Activated CD8-positive, alpha-beta memory T cell treated with anti-CD3 and anti-CD28 coated beads, Interleukin-2, amount 10 ng/mL, durations not matched to agents 7 days and 5 days (primary cell): ENCODE measurements at regions not wholly inside any gene's neighbourhood (a gene's known extent, or its start where the extent isn't known, plus 50 kb on each side); places are given as distances from the start of the nearest gene placed in this dataset.

Source experiments
- ATAC-seq: fragments of 150-1000 bp; cut with Tn5 transposase; one replicate; pipeline ENCODE4 v1.10.0; 2021; ENCODE audit warnings: moderate library complexity
- CTCF ChIA-PET: fragments of 350-600 bp; sonication (Branson Sonifier 250); formaldehyde crosslinking; loops from one replicate; lab custom pipeline; 2021; ENCODE audit warnings: antibody characterized with exemption; lab: Charles Lee
- DNase-seq: peaks from one replicate; pipeline ENCODE4 v3.0.0-alpha.2; 2020
- H3K27ac Mint-ChIP-seq: one replicate; pipeline ENCODE4 v1.8.0; 2021; ENCODE audit warnings: mild to moderate bottlenecking, mixed read lengths
- H3K27me3 Mint-ChIP-seq: one replicate; pipeline ENCODE4 v1.8.0; 2021; ENCODE audit warnings: mixed read lengths
- H3K36me3 Mint-ChIP-seq: one replicate; pipeline ENCODE4 v1.8.0; 2021; ENCODE audit warnings: mild to moderate bottlenecking, mixed read lengths
- H3K4me1 Mint-ChIP-seq: one replicate; pipeline ENCODE4 v1.8.0; 2021; ENCODE audit warnings: mixed read lengths
- H3K4me3 Mint-ChIP-seq: one replicate; pipeline ENCODE4 v1.8.0; 2021; ENCODE audit warnings: mild to moderate bottlenecking, moderate library complexity, mixed read lengths
- H3K9me3 Mint-ChIP-seq: one replicate; pipeline ENCODE4 v1.8.0; 2022; ENCODE audit warnings: low read depth, mixed read lengths

DNA sequence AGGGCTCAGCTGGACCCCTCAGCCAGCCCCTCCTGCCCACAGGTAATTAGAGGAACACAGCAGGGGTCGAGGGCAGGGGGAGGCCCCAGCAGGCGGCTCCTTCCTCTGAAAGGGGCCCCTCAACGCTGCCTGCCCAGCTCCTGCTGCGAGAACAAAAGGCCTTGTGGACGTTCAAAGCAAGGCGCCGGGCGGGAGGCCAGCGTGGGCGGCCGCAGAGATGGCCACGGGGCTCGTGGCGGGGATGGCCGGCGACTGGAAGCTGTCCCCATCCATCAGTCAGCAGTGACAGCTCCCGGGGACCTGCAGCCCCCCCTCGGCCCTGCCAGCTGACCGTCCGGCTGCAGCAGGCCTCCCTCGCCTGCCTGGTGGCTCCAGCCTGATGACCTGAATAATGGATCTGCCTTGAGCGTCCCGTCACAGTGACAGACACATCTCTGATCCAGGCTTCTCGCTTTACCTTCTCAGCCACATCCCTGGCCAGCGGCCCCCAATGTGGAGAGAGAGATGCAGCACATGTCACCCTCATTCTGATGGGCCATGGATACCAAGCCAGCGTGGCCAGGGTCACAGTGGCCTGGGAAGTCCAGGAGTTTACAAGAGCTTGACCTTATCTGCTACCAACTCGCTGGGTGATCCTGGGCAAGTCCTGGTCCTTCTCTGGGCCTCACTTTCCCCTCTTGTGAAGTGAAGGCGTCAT is 159.3 kb downstream of the MN1 start:
- CTCF ChIA-PET, result no interaction called here
- Mint-ChIP-seq H3K36me3 (no peaks in the 10 kb centered on the region), H3K9me3 (no peaks in the 10 kb centered on the region), H3K27me3 (no peaks in the 10 kb centered on the region), H3K4me1 (no peaks in the 10 kb centered on the region), H3K4me3 (no peak overlapping the region), H3K27ac (no peak overlapping the region)
- no peak for ATAC-seq
- no peak for DNase-seq

GRCh38 chr22:27643907-27644306 is 157.6 kb downstream of the MN1 start:
- Mint-ChIP-seq H3K27me3 (no peaks in the 10 kb centered on the region), H3K27ac (no peak overlapping the region), H3K4me3 (no peak overlapping the region), H3K9me3 (peaks cover under 1% of the 10 kb centered on the region), H3K4me1 (no peaks in the 10 kb centered on the region), H3K36me3 (no peaks in the 10 kb centered on the region)
- no peak for DNase-seq
- CTCF ChIA-PET, result no interaction called here
- no peak for ATAC-seq

DNA sequence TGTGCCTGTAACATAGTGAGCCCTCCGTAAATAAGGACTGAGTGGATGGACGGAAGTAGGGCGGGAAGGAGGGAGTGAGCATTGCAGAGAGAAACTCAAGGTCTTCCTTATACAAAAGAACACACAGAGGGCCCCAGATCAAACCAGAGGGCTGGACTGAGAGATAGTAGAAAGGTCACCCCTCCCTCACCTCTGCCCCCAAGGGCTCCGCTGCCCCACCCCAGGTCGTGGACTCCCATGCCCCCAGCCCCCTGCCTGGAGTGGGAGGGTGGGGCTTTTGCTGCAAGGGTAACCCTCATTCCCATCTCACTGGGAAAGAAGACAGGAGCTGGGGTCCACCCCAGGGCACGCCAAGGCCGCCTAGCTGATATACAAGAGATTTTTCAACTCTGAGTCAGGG is 157.0 kb downstream of the MN1 start:
- no peaks in the 10 kb centered on the region for H3K36me3 Mint-ChIP-seq
- CTCF ChIA-PET, result no interaction called here

DNA sequence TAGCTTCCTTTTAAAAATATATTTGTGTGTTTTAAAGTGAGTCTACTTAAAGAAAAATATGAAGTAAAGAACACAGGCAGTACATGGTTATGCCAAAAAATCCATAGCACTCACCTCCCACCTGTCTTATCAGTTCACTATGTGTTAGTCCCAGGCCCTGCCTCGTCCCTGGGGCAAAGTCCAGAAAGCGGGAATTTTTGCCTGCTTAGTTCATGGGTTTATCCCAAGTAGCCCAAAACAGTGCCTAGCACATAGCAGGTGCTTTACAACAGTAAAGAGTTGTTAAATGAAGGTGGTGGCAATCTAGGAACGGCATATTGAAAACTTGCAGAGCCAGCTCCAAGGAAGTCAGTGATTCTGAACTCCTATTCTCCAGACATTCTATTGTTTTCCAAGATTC is 154.0 kb downstream of the MN1 start:
- no peaks in the 10 kb centered on the region for H3K27me3 Mint-ChIP-seq
- CTCF ChIA-PET, result no interaction called here
- ATAC-seq, result no peak
- no peaks in the 10 kb centered on the region for H3K36me3 Mint-ChIP-seq
- H3K9me3 Mint-ChIP-seq, result peaks cover 3% of the 10 kb centered on the region
- H3K27ac Mint-ChIP-seq, result no peak overlapping the region
- DNase-seq, result no peak
- no peak overlapping the region for H3K4me3 Mint-ChIP-seq
- H3K4me1 Mint-ChIP-seq, result no peaks in the 10 kb centered on the region

More for the DNA sequence above, 157.0 kb downstream of the MN1 start:
- H3K27me3 Mint-ChIP-seq, result no peaks in the 10 kb centered on the region
- no peak for ATAC-seq
- peaks cover 3% of the 10 kb centered on the region for H3K9me3 Mint-ChIP-seq
- H3K27ac Mint-ChIP-seq, result no peak overlapping the region
- H3K4me3 Mint-ChIP-seq, result no peak overlapping the region
- DNase-seq, result no peak
- no peaks in the 10 kb centered on the region for H3K4me1 Mint-ChIP-seq

DNA sequence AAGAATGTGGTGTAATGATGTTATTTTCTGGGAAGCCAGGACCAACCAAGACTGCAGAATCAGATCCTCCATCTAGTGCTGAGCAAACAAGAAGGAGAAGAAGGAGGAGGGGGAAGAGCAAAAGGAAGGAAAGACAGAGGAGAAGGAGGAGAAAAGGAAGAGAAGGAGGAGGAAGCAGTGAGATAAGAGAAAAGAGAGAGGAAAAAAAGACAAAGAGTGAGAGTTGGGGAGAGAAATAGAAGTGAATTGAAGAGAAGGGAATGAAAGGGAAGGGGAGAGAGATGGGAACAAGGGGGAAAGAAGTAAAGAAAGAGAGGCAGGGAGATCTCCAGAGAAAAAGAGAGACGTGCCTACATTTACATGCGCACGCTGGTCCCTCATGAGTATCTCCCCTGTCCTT is 153.5 kb downstream of the MN1 start:
- CTCF ChIA-PET, result no interaction called here
- no peak overlapping the region for H3K4me3 Mint-ChIP-seq
- no peak for DNase-seq
- no peaks in the 10 kb centered on the region for H3K4me1 Mint-ChIP-seq
- no peak overlapping the region for H3K27ac Mint-ChIP-seq
- H3K36me3 Mint-ChIP-seq, result no peaks in the 10 kb centered on the region
- no peaks in the 10 kb centered on the region for H3K27me3 Mint-ChIP-seq
- peaks cover 3% of the 10 kb centered on the region for H3K9me3 Mint-ChIP-seq
- ATAC-seq, result no peak

DNA sequence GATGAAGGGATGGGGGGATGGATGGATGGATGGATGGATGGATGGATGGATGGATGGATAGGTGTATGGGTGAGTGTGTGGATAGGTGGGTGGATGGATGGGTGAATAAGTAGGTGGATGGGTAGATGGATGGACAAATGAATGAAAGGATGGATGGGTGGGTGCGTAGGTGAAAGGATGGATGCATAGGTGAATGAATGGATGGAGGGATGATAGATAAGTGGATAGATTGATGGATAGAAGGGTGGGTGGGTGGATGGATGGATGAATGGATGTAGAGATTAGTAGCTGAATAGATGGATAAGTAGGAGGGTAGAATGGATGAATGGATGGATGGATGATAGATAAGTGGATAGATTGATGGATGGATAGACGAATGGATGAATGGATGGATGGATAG is 152.7 kb downstream of the MN1 start:
- DNase-seq, result no peak
- no peaks in the 10 kb centered on the region for H3K27me3 Mint-ChIP-seq
- H3K9me3 Mint-ChIP-seq, result peaks cover 6% of the 10 kb centered on the region
- H3K4me1 Mint-ChIP-seq, result no peaks in the 10 kb centered on the region
- H3K36me3 Mint-ChIP-seq, result no peaks in the 10 kb centered on the region
- no peak for ATAC-seq
- H3K4me3 Mint-ChIP-seq, result no peak overlapping the region
- H3K27ac Mint-ChIP-seq, result no peak overlapping the region
- CTCF ChIA-PET, result no interaction called here

GRCh38 chr22:27650572-27650971 is 151.0 kb downstream of the MN1 start:
- ATAC-seq (no peak), DNase-seq (no peak)
- Mint-ChIP-seq H3K9me3 (peaks cover 6% of the 10 kb centered on the region), H3K4me3 (no peak overlapping the region), H3K27me3 (no peaks in the 10 kb centered on the region), H3K4me1 (no peaks in the 10 kb centered on the region), H3K36me3 (no peaks in the 10 kb centered on the region), H3K27ac (no peak overlapping the region)
- CTCF ChIA-PET, result no interaction called here

GRCh38 chr22:27650985-27651384 is 150.6 kb downstream of the MN1 start:
- H3K4me3 Mint-ChIP-seq, result no peak overlapping the region
- H3K27ac Mint-ChIP-seq, result no peak overlapping the region
- DNase-seq, result no peak
- CTCF ChIA-PET, result no interaction called here
- peaks cover 6% of the 10 kb centered on the region for H3K9me3 Mint-ChIP-seq
- no peaks in the 10 kb centered on the region for H3K36me3 Mint-ChIP-seq
- no peaks in the 10 kb centered on the region for H3K27me3 Mint-ChIP-seq
- H3K4me1 Mint-ChIP-seq, result no peaks in the 10 kb centered on the region
- ATAC-seq, result no peak

GRCh38 chr22:27651486-27651885 is 150.1 kb downstream of the MN1 start:
- no peaks in the 10 kb centered on the region for H3K36me3 Mint-ChIP-seq
- no peak overlapping the region for H3K27ac Mint-ChIP-seq
- peaks cover 6% of the 10 kb centered on the region for H3K9me3 Mint-ChIP-seq
- ATAC-seq, result no peak
- no peak overlapping the region for H3K4me3 Mint-ChIP-seq
- CTCF ChIA-PET, result no interaction called here
- no peaks in the 10 kb centered on the region for H3K4me1 Mint-ChIP-seq
- no peaks in the 10 kb centered on the region for H3K27me3 Mint-ChIP-seq
- DNase-seq, result no peak

DNA sequence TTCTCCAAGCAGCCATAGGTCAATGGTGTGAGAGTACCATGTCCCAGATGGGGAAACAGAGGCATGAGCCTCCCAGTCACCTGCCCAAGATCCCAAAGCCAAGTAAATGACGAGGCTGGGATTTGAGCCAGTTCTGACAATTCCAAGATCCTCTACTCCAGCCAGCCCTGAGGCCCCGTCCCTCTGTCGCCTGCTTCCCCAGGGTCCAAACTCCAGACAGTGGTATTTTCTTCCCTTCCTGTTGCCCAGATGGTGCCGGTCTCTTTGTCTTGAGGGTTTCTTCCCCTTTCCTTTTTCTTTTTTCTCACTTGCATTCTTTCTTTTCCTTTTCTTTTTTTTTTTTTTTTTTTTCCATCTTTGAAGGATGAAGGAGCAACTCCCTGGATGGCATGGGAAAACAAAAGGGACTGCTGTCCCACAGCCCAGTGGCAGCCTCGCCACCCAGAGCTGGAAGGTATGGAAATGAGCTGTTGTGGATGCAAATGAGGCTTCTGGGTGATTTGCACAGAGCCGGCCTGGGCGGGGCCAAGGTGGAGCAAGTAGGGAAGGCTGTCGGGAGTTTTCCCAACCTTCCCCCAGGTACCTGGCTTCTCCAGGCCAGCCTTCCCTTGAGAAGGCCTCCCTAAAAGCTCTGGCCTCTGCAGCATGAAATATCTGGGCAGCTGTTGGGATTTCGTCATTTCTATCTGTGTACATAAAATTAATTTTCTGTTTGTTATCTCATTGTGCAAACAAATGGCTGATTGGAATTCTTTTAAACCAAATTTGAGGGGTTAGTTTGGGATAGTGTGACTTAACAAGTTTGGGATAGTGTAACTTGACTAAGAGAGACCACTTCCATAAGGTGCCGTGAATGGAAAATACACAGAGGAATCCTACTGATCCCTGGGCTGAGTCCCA is 146.8 kb downstream of the MN1 start:
- ATAC-seq, result no peak
- H3K4me3 Mint-ChIP-seq, result no peak overlapping the region

DNA sequence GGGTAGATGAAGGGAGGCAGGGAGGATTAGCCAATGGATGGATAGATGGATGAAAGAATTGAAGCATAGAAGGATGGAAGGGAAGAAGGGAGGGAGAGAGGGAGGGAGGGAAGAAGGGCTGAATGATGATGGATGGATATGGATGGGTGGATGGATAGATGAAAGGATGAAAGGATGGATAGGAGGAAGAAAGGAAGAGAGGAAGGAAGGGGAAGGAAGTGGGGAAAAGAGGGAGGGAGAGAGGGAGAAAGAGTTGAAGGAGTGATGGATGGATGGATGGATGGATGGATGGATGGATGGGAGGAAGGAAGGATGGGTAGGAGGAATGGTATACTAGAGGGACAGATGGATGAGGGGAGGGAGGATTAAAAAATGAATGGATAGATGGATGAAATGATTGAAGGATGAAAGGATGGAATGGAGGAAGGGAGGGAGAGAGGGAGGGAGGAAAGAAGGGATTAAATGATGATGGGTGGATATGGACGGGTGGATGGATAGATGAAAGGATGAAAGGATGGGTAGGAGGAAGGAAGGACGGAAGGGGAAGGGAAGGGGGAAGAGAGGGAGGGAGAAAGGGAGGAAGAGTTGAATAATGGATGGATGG is 145.9 kb downstream of the MN1 start:
- no peak for ATAC-seq
- no peak for DNase-seq
- H3K4me3 Mint-ChIP-seq, result no peak overlapping the region
- CTCF ChIA-PET, result no interaction called here
- no peaks in the 10 kb centered on the region for H3K36me3 Mint-ChIP-seq
- no peak overlapping the region for H3K27ac Mint-ChIP-seq
- H3K27me3 Mint-ChIP-seq, result no peaks in the 10 kb centered on the region
- peaks cover 4% of the 10 kb centered on the region for H3K9me3 Mint-ChIP-seq
- no peaks in the 10 kb centered on the region for H3K4me1 Mint-ChIP-seq

More for the DNA sequence above, 146.8 kb downstream of the MN1 start:
- Mint-ChIP-seq H3K9me3 (peaks cover 4% of the 10 kb centered on the region), H3K27me3 (no peaks in the 10 kb centered on the region), H3K36me3 (no peaks in the 10 kb centered on the region), H3K27ac (no peak overlapping the region), H3K4me1 (no peaks in the 10 kb centered on the region)
- CTCF ChIA-PET, result no interaction called here
- DNase-seq, result no peak

DNA sequence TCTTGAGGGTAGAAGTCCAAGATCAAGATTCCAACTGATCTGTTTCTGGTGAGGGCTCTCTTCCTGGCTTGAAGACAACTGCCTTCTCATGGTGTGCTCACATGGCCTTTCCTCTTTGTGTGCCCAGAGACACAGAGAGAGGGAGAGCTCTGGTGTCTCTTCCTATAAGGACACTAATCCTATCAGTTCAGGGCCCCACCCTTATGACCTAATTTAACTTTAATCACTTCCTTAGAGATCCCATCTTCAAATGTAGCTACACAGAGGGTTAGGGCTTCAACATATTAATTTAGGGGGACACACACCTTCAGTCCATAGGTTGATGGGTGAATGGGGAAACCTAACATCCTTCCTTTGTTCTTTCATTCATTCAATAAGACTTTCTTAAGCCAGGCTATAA is 144.6 kb downstream of the MN1 start:
- H3K4me1 Mint-ChIP-seq, result no peaks in the 10 kb centered on the region
- H3K27ac Mint-ChIP-seq, result no peak overlapping the region
- CTCF ChIA-PET, result no interaction called here
- H3K27me3 Mint-ChIP-seq, result no peaks in the 10 kb centered on the region
- no peak overlapping the region for H3K4me3 Mint-ChIP-seq
- peaks cover 4% of the 10 kb centered on the region for H3K9me3 Mint-ChIP-seq
- no peak for DNase-seq
- no peak for ATAC-seq
- H3K36me3 Mint-ChIP-seq, result no peaks in the 10 kb centered on the region

GRCh38 chr22:27660306-27660705 is 141.2 kb downstream of the MN1 start:
- Mint-ChIP-seq H3K36me3 (peaks cover 1% of the 10 kb centered on the region), H3K9me3 (no peaks in the 10 kb centered on the region), H3K27me3 (no peaks in the 10 kb centered on the region), H3K4me3 (no peak overlapping the region), H3K4me1 (no peaks in the 10 kb centered on the region), H3K27ac (no peak overlapping the region)
- CTCF ChIA-PET, result no interaction called here
- ATAC-seq, result no peak
- DNase-seq, result no peak
